ENCODE measurements at regions not wholly inside any gene's neighbourhood (a gene's known extent, or its start where the extent isn't known, plus 50 kb on each side); places are given as distances from the start of the nearest gene placed in this dataset.

DNA sequence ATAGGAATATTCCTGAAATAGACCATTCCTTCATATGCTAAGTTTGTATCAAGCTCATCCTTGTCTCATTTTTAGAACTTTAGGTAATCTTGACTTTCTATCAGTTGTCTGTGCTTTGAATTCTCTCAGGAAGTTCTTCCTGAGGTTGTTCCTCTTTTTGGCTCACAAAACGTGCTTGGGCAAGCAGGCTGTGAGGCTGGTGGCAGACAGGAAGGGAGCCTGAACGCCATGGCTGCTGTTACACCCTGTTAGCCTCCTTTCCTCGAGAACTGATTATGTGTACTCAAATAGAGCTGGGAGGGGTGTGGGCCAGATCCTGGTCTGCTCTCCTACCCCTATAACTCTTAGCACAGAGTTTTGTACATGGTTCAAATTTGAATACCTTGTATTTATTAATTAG, 136.4 kb upstream of the CELF4 start:
- Histone ChIP-seq H3K4me3 (no peak overlapping the region), H3K79me2 (ENCODE audit: low read depth) (no peaks in the 10 kb centered on the region), H2AFZ (replicated peaks) (no peak overlapping the region), H3K27me3 (no peaks in the 10 kb centered on the region), H3K9ac (no peak overlapping the region), H3K9me3 (ENCODE audit: low read depth) (no peaks in the 10 kb centered on the region), H3K4me2 (no peak overlapping the region), H3K27ac (no peak overlapping the region), H4K20me1 (ENCODE audit: low read depth) (no peaks in the 10 kb centered on the region), H3K36me3 (no peaks in the 10 kb centered on the region), H3F3A (ENCODE audit: low read depth) (no peaks in the 10 kb centered on the region), H3K4me1 (no peaks in the 10 kb centered on the region)
- Mint-ChIP-seq H3K27ac (no peak overlapping the region), H3K36me3 (no peaks in the 10 kb centered on the region), H3K27me3 (ENCODE audit: insufficient read depth, low read depth) (peaks cover 4% of the 10 kb centered on the region), H3K4me1 (peaks cover 8% of the 10 kb centered on the region), H3K9me3 (no peaks in the 10 kb centered on the region), H3K4me3 (no peak overlapping the region)
- DNase-seq (ENCODE audit: low spot score): no peak
- TF ChIP-seq, protein P1, sequence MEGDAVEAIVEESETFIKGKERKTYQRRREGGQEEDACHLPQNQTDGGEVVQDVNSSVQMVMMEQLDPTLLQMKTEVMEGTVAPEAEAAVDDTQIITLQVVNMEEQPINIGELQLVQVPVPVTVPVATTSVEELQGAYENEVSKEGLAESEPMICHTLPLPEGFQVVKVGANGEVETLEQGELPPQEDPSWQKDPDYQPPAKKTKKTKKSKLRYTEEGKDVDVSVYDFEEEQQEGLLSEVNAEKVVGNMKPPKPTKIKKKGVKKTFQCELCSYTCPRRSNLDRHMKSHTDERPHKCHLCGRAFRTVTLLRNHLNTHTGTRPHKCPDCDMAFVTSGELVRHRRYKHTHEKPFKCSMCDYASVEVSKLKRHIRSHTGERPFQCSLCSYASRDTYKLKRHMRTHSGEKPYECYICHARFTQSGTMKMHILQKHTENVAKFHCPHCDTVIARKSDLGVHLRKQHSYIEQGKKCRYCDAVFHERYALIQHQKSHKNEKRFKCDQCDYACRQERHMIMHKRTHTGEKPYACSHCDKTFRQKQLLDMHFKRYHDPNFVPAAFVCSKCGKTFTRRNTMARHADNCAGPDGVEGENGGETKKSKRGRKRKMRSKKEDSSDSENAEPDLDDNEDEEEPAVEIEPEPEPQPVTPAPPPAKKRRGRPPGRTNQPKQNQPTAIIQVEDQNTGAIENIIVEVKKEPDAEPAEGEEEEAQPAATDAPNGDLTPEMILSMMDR (IDR thresholded peaks at IDR 0.05): no peak
- TF ChIP-seq EZH2 (IDR thresholded peaks at IDR 0.05) (no peak), EZH2phosphoT487 (IDR thresholded peaks at IDR 0.05) (no peak)

GRCh38 chr18:37698508-37699040, 133.0 kb upstream of the CELF4 start:
- no peak overlapping the region for H3K9ac ChIP-seq
- Mint-ChIP-seq H3K4me1 (no peaks in the 10 kb centered on the region), H3K9me3 (no peaks in the 10 kb centered on the region), H3K4me3 (no peak overlapping the region), H3K27me3 (ENCODE audit: insufficient read depth, low read depth) (peaks cover 2% of the 10 kb centered on the region), H3K27ac (no peak overlapping the region), H3K36me3 (no peaks in the 10 kb centered on the region)
- no peak for DNase-seq (ENCODE audit: low spot score)
- no peaks in the 10 kb centered on the region for H3F3A ChIP-seq (ENCODE audit: low read depth)
- no peaks in the 10 kb centered on the region for H3K27me3 ChIP-seq
- no peaks in the 10 kb centered on the region for H3K36me3 ChIP-seq
- no peaks in the 10 kb centered on the region for H3K4me1 ChIP-seq
- H3K9me3 ChIP-seq (ENCODE audit: low read depth): no peaks in the 10 kb centered on the region
- no peaks in the 10 kb centered on the region for H3K79me2 ChIP-seq (ENCODE audit: low read depth)
- TF ChIP-seq EZH2 (IDR thresholded peaks at IDR 0.05) (no peak), EZH2phosphoT487 (IDR thresholded peaks at IDR 0.05) (no peak)
- TF ChIP-seq, protein P1 (IDR thresholded peaks at IDR 0.05): no peak
- no peak overlapping the region for H3K27ac ChIP-seq
- no peak overlapping the region for H2AFZ ChIP-seq (replicated peaks)
- no peak overlapping the region for H3K4me2 ChIP-seq
- H4K20me1 ChIP-seq (ENCODE audit: low read depth): no peaks in the 10 kb centered on the region
- H3K4me3 ChIP-seq: no peak overlapping the region

DNA sequence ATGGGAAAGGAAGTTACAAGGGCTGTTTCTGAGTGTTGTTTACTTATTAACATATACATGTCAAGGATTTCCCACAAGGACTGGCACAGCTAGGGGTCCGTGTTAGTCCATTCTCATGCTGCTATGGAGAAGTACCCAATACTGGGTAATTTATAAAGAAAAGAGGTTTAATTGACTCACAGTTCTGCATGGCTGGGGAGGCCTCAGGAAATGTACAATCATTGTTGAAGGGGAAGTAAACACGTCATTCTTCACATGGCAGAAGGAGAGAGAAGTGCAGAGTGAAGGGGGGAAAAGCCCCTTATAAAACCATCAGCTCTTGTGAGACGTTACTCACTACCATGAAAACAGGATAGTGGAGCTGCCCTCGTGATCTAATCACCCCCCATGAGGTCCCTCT, 128.9 kb upstream of the CELF4 start:
- Mint-ChIP-seq H3K4me1 (no peaks in the 10 kb centered on the region), H3K27me3 (ENCODE audit: insufficient read depth, low read depth) (peaks cover 2% of the 10 kb centered on the region), H3K4me3 (no peak overlapping the region), H3K27ac (no peak overlapping the region), H3K36me3 (no peaks in the 10 kb centered on the region), H3K9me3 (no peaks in the 10 kb centered on the region)
- Histone ChIP-seq H3K4me1 (no peaks in the 10 kb centered on the region), H3F3A (ENCODE audit: low read depth) (no peaks in the 10 kb centered on the region), H3K4me3 (no peak overlapping the region), H3K79me2 (ENCODE audit: low read depth) (no peaks in the 10 kb centered on the region), H3K4me2 (no peak overlapping the region), H3K27me3 (no peaks in the 10 kb centered on the region), H2AFZ (replicated peaks) (no peak overlapping the region), H3K9me3 (ENCODE audit: low read depth) (no peaks in the 10 kb centered on the region), H3K36me3 (no peaks in the 10 kb centered on the region), H3K27ac (no peak overlapping the region), H3K9ac (no peak overlapping the region), H4K20me1 (ENCODE audit: low read depth) (no peaks in the 10 kb centered on the region)
- no peak for DNase-seq (ENCODE audit: low spot score)
- no peak for TF ChIP-seq EZH2 (IDR thresholded peaks at IDR 0.05)
- TF ChIP-seq, protein P1 (IDR thresholded peaks at IDR 0.05): no peak
- TF ChIP-seq EZH2phosphoT487 (IDR thresholded peaks at IDR 0.05): no peak
